ENCODE measurements at regions not wholly inside any gene's neighbourhood (a gene's known extent, or its start where the extent isn't known, plus 50 kb on each side); places are given as distances from the start of the nearest gene placed in this dataset.

DNA sequence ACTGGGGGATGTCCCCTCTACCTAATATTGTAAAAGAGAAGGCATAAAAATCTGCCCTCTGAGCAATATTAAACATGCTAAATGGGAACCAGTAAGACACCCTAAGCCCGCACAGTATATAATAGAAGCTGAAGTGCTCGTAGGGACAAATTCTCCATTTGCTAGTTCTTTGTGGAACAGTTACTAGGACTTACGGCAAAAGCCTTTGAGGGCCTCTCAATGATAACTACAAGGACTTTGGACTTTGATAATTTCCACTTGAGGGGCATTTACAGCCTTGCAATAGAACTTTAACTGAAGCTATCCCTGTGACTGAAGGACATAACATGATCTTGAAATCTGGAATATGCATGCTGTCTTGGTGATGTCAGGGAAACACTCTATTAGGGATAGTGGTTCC is 111.5 kb upstream of the IFNG-AS1 start:
- POLR2A ChIA-PET: no interaction called here

GRCh38 chr12:67879937-67880336 is 109.3 kb upstream of the IFNG-AS1 start:
- Mint-ChIP-seq H3K36me3 (ENCODE audit: insufficient read depth, unreplicated experiment) (no peaks in the 10 kb centered on the region), H3K4me1 (ENCODE audit: insufficient read depth, unreplicated experiment) (no peaks in the 10 kb centered on the region), H3K27ac (ENCODE audit: low read depth, unreplicated experiment) (no peak overlapping the region), H3K27me3 (ENCODE audit: insufficient read depth, unreplicated experiment) (no peaks in the 10 kb centered on the region), H3K4me3 (ENCODE audit: unreplicated experiment) (no peak overlapping the region), H3K9me3 (ENCODE audit: unreplicated experiment) (peaks cover under 1% of the 10 kb centered on the region)
- TF ChIP-seq, protein P1, sequence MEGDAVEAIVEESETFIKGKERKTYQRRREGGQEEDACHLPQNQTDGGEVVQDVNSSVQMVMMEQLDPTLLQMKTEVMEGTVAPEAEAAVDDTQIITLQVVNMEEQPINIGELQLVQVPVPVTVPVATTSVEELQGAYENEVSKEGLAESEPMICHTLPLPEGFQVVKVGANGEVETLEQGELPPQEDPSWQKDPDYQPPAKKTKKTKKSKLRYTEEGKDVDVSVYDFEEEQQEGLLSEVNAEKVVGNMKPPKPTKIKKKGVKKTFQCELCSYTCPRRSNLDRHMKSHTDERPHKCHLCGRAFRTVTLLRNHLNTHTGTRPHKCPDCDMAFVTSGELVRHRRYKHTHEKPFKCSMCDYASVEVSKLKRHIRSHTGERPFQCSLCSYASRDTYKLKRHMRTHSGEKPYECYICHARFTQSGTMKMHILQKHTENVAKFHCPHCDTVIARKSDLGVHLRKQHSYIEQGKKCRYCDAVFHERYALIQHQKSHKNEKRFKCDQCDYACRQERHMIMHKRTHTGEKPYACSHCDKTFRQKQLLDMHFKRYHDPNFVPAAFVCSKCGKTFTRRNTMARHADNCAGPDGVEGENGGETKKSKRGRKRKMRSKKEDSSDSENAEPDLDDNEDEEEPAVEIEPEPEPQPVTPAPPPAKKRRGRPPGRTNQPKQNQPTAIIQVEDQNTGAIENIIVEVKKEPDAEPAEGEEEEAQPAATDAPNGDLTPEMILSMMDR (IDR thresholded peaks at IDR 0.05; ENCODE audit: unreplicated experiment): no peak
- DNase-seq (ENCODE audit: unreplicated experiment): no peak
- intact Hi-C loops (cut with micrococcal nuclease): no loop called here
- POLR2A ChIA-PET: interaction anchor here (0.6 kb wide), 1 partner anchor 486 kb away, joined by 3 read pairs; no protein-coding TSS in a partner anchor
- CTCF ChIA-PET: interaction anchor here (0.7 to 1.3 kb wide), 2 partner anchors 9 to 11 kb away, joined by 3 to 7 read pairs; no protein-coding TSS in a partner anchor
- no TSS peak for BruUV-seq (replicated peaks)

More for the DNA sequence above, 111.5 kb upstream of the IFNG-AS1 start:
- peaks cover 7% of the 10 kb centered on the region for H3K9me3 Mint-ChIP-seq (ENCODE audit: unreplicated experiment)
- no peak overlapping the region for H3K27ac Mint-ChIP-seq (ENCODE audit: low read depth, unreplicated experiment)
- H3K36me3 Mint-ChIP-seq (ENCODE audit: insufficient read depth, unreplicated experiment): no peaks in the 10 kb centered on the region
- no peaks in the 10 kb centered on the region for H3K27me3 Mint-ChIP-seq (ENCODE audit: insufficient read depth, unreplicated experiment)
- CTCF ChIA-PET: no interaction called here
- intact Hi-C loops (cut with micrococcal nuclease): no loop called here
- no peak overlapping the region for H3K4me3 Mint-ChIP-seq (ENCODE audit: unreplicated experiment)
- DNase-seq (ENCODE audit: unreplicated experiment): no peak
- no peaks in the 10 kb centered on the region for H3K4me1 Mint-ChIP-seq (ENCODE audit: insufficient read depth, unreplicated experiment)
- BruUV-seq (replicated peaks): no TSS peak
- TF ChIP-seq, protein P1 (IDR thresholded peaks at IDR 0.05; ENCODE audit: unreplicated experiment): no peak

DNA sequence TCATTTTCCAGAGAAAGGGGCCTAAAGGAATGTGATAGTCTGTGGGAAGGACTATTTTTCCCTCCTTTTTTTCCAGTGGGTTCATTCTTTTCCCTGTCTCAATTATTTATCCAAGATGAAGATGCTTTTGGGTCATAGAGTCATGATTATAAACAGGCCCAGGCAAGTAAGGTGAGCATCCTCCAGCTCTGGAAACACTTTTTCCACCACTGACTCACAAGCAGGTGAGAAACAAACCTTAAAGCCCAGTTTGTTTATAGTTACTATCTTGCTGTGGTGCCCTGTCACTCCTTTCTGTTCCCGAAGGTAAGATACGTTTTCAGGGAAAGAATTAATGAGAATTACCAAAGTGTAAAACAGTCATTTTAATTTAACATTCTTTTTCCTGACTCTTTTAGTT is 107.7 kb upstream of the IFNG-AS1 start:
- H3K36me3 Mint-ChIP-seq (ENCODE audit: insufficient read depth, unreplicated experiment): no peaks in the 10 kb centered on the region
- no TSS peak for BruUV-seq (replicated peaks)

DNA sequence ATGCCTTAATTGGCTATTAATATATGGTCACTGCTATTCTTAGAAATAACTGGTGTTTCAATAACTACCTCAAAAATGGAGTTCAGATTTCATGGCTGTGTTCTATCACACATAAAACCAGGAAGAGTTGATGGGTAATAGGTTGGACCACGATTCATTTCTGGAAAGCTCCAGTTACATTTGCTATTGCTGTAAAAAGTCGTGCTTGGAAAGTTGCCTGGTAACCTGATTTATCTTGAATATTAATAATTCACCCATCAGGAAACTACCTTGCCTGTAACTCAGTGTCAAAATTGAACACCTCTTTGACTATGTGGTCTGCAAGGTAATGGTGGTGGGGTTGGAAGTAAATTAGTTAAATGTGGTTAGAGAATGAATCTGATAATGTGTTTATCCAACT is 104.7 kb upstream of the IFNG-AS1 start:
- ChIA-PET POLR2A (interaction anchor here (0.6 kb wide), 1 partner anchor 626 kb away, joined by 3 read pairs; no protein-coding TSS in a partner anchor), CTCF (no interaction called here)
- Mint-ChIP-seq H3K4me3 (ENCODE audit: unreplicated experiment) (no peak overlapping the region), H3K27me3 (ENCODE audit: insufficient read depth, unreplicated experiment) (no peaks in the 10 kb centered on the region), H3K36me3 (ENCODE audit: insufficient read depth, unreplicated experiment) (no peaks in the 10 kb centered on the region), H3K27ac (ENCODE audit: low read depth, unreplicated experiment) (no peak overlapping the region), H3K9me3 (ENCODE audit: unreplicated experiment) (no peaks in the 10 kb centered on the region), H3K4me1 (ENCODE audit: insufficient read depth, unreplicated experiment) (no peaks in the 10 kb centered on the region)
- intact Hi-C loops (cut with micrococcal nuclease): no loop called here
- TF ChIP-seq, protein P1 (IDR thresholded peaks at IDR 0.05; ENCODE audit: unreplicated experiment): no peak
- DNase-seq (ENCODE audit: unreplicated experiment): no peak
- no TSS peak for BruUV-seq (replicated peaks)

More for the DNA sequence above, 107.7 kb upstream of the IFNG-AS1 start:
- intact Hi-C loops (cut with micrococcal nuclease): no loop called here
- Mint-ChIP-seq H3K27ac (ENCODE audit: low read depth, unreplicated experiment) (no peak overlapping the region), H3K4me3 (ENCODE audit: unreplicated experiment) (no peak overlapping the region), H3K27me3 (ENCODE audit: insufficient read depth, unreplicated experiment) (no peaks in the 10 kb centered on the region), H3K9me3 (ENCODE audit: unreplicated experiment) (no peaks in the 10 kb centered on the region), H3K4me1 (ENCODE audit: insufficient read depth, unreplicated experiment) (no peaks in the 10 kb centered on the region)
- TF ChIP-seq, protein P1 (IDR thresholded peaks at IDR 0.05; ENCODE audit: unreplicated experiment): no peak
- POLR2A ChIA-PET: no interaction called here
- CTCF ChIA-PET: no interaction called here
- DNase-seq (ENCODE audit: unreplicated experiment): no peak
